BJ (cell line): ENCODE measurements at regions not wholly inside any gene's neighbourhood (a gene's known extent, or its start where the extent isn't known, plus 50 kb on each side); places are given as distances from the start of the nearest gene placed in this dataset.

Experiments used
- CTCF ChIA-PET: fragments of 350-600 bp; formaldehyde crosslinking; extraction: SDS; loops from one replicate; lab custom pipeline; 2021; ENCODE audit warnings: antibody characterized with exemption, inconsistent platforms; lab: Yijun Ruan, JAX
- POLR2A ChIA-PET: fragments of 300-600 bp; sonication (Branson Sonifier 250); formaldehyde crosslinking; extraction: SDS; loops from one replicate; lab custom pipeline; 2021; ENCODE audit warnings: antibody characterized with exemption; lab: Charles Lee
- DNase-seq: peaks from one replicate; pipeline ENCODE4 v3.0.0-alpha.2; 2011; ENCODE audit warnings: low read depth
- H3K27me3 ChIP-seq: 2 replicates; pipeline ENCODE4 v1.6.0; 2011; ENCODE audit warnings: low read length; ENCODE audit not compliant: control insufficient read depth, insufficient read depth
- H3K36me3 ChIP-seq: 2 replicates; pipeline ENCODE4 v1.5.1; 2011; ENCODE audit warnings: low read length; ENCODE audit not compliant: control insufficient read depth, insufficient read depth
- H3K4me3 ChIP-seq: 2 replicates; pipeline ENCODE4 v1.5.1; 2011; ENCODE audit warnings: low read depth, mild to moderate bottlenecking, control low read depth, low read length
- CTCF ChIP-seq: IDR thresholded peaks from 2 replicates; pipeline ENCODE4 v1.5.1; 2011; ENCODE audit warnings: low read depth, mild to moderate bottlenecking, control low read depth, inconsistent platforms, low read length, moderate library complexity; ENCODE audit not compliant: insufficient read depth

DNA sequence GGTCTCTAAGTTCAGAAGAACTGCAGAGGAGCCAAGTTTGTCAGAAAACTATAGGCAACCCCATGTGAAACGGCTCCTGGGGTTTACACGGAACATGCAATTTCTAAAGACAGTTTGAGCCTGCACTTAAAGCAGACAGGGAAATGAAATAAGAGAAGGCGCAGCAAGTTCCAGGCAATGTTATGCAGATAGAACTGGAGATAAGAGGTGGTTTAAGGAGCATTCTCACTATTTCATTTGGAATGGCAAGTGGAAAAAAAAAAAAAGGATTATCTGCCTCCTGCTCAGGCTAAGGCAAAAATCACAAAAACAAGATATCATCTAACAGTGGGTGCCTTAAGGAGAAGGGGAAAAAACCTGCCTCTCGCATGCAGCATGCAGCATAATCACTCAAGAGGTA is 2252.4 kb downstream of the MAT2B start:
- ChIA-PET CTCF (no interaction called here), POLR2A (no interaction called here)
- no peaks in the 10 kb centered on the region for H3K36me3 ChIP-seq
- no peak for DNase-seq
- no peak for TF ChIP-seq CTCF
- H3K27me3 ChIP-seq: no peaks in the 10 kb centered on the region
- H3K4me3 ChIP-seq: no peak overlapping the region

DNA sequence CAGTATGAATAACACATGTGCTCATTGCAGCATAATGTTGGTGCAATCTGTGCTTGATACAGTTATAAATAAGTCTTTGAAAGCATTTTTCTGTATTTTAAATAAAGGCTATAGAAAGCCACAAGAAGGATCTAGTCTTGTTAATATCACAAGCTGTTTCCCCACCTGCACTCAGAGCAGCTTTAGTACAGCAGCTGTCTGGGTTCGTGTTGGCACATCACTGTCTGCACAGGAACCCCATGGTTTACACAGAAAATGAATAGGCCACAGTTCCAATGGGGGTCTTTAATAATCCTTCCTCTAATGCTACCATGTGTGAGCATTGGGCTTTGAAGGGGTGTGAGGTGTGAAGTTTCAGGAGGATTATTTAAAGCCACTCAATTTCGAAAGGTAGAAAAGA is 2269.7 kb downstream of the MAT2B start:
- POLR2A ChIA-PET: no interaction called here

GRCh38 chr5:165779505-165779904 is 2274.1 kb downstream of the MAT2B start:
- H3K27me3 ChIP-seq: no peaks in the 10 kb centered on the region
- CTCF ChIA-PET: no interaction called here

More for the DNA sequence above, 2269.7 kb downstream of the MAT2B start:
- H3K27me3 ChIP-seq: no peaks in the 10 kb centered on the region
- CTCF ChIA-PET: no interaction called here
- TF ChIP-seq CTCF: no peak
- no peak overlapping the region for H3K4me3 ChIP-seq
- H3K36me3 ChIP-seq: no peaks in the 10 kb centered on the region
- DNase-seq: no peak

GRCh38 chr5:165780901-165781300 is 2275.5 kb downstream of the MAT2B start:
- no peak for DNase-seq
- H3K4me3 ChIP-seq: no peak overlapping the region
- H3K36me3 ChIP-seq: no peaks in the 10 kb centered on the region
- no peaks in the 10 kb centered on the region for H3K27me3 ChIP-seq
- TF ChIP-seq CTCF: no peak
- ChIA-PET CTCF (no interaction called here), POLR2A (no interaction called here)

More at GRCh38 chr5:165779505-165779904, 2274.1 kb downstream of the MAT2B start:
- POLR2A ChIA-PET: no interaction called here
- DNase-seq: no peak
- no peak for TF ChIP-seq CTCF
- Histone ChIP-seq H3K36me3 (no peaks in the 10 kb centered on the region), H3K4me3 (no peak overlapping the region)

DNA sequence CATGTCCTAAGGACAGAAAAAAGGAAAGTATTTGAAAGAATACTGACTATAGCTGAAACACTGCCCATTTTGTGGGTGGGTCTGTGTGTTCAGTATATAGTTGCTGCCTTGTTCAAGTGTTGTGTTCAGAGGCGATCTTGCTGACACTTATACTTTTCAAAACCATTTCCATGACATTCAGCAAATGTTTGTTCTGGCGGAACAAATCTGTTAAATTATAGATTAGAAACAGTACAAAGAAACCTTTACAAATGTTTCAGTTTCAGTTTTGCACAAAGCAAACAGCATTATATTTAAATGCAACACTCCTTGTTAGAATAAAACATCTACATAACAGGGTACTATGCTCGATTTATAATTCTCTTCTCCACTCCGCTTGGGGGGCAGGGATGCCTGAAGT is 2276.3 kb downstream of the MAT2B start:
- CTCF ChIA-PET: no interaction called here
- H3K4me3 ChIP-seq: no peak overlapping the region
- no peak for TF ChIP-seq CTCF
- no peaks in the 10 kb centered on the region for H3K36me3 ChIP-seq
- POLR2A ChIA-PET: no interaction called here
- DNase-seq: no peak
- no peaks in the 10 kb centered on the region for H3K27me3 ChIP-seq
